IMR-90 (cell line): ENCODE measurements at regions not wholly inside any gene's neighbourhood (a gene's known extent, or its start where the extent isn't known, plus 50 kb on each side); places are given as distances from the start of the nearest gene placed in this dataset.

ENCODE experiments used
- ATAC-seq: fragments of 200-7000 bp; cut with Tn5 transposase; 2 replicates; pipeline ENCODE4 v1.9.1; 2020; ENCODE audit warnings: low read depth, mild to moderate bottlenecking, moderate library complexity
- BruUV-seq: library from RNA; stranded (reverse); fragments of 400-500 nt; replicated peaks from 2 replicates; lab custom pipeline; 2021; lab: Mats Ljungman, UMichigan
- CTCF ChIA-PET: fragments of 300-600 bp; formaldehyde crosslinking; extraction: SDS; loops from one replicate; lab custom pipeline; 2021; ENCODE audit warnings: antibody characterized with exemption; lab: Yijun Ruan, JAX
- POLR2A ChIA-PET: fragments of 300-600 bp; sonication (Branson Sonifier 250); formaldehyde crosslinking; loops from one replicate; lab custom pipeline; 2022; ENCODE audit warnings: antibody characterized with exemption; ENCODE audit not compliant: unreplicated experiment; lab: Charles Lee
- DNase-seq: peaks from one replicate; pipeline ENCODE4 v3.0.0; 2013
- H2AFZ ChIP-seq: replicated peaks from 2 replicates; pipeline ENCODE3; 2013; ENCODE audit warnings: low read length, mild to moderate bottlenecking; ENCODE audit not compliant: poor library complexity
- H2AK5ac ChIP-seq: 2 replicates; pipeline ENCODE4 v1.6.1; 2013; ENCODE audit warnings: low read depth, low read length, inconsistent platforms
- H2AK9ac ChIP-seq: replicated peaks from 2 replicates; pipeline ENCODE3; 2013; ENCODE audit warnings: mild to moderate bottlenecking, low read depth, low read length, moderate library complexity; ENCODE audit not compliant: poor library complexity
- H2BK120ac ChIP-seq: 2 replicates; pipeline ENCODE4 v1.6.1; 2013; ENCODE audit warnings: low read depth, low read length, inconsistent platforms
- H2BK15ac ChIP-seq: 3 replicates; pipeline ENCODE4 v1.6.1; 2013; ENCODE audit warnings: low read depth, low read length, inconsistent platforms
- H2BK20ac ChIP-seq: 2 replicates; pipeline ENCODE4 v1.6.1; 2013; ENCODE audit warnings: low read depth, mild to moderate bottlenecking, inconsistent platforms, low read length, moderate library complexity
- H2BK5ac ChIP-seq: 2 replicates; pipeline ENCODE4 v1.6.1; 2013; ENCODE audit warnings: mild to moderate bottlenecking, low read depth, low read length, inconsistent platforms; ENCODE audit not compliant: poor library complexity, severe bottlenecking
- H3K14ac ChIP-seq: replicated peaks from 2 replicates; pipeline ENCODE4 v1.6.1; 2013; ENCODE audit warnings: low read depth, low read length, inconsistent platforms
- H3K18ac ChIP-seq: 2 replicates; pipeline ENCODE4 v1.6.1; 2013; ENCODE audit warnings: low read depth, low read length, control low read depth
- H3K23ac ChIP-seq: 2 replicates; pipeline ENCODE4 v1.6.1; 2013; ENCODE audit warnings: low read depth, low read length, inconsistent platforms
- H3K27ac ChIP-seq: 2 replicates; pipeline ENCODE4 v1.5.1; 2013; ENCODE audit warnings: mild to moderate bottlenecking, control low read depth, low read length; ENCODE audit not compliant: insufficient read depth
- H3K27me3 ChIP-seq: 2 replicates; pipeline ENCODE4 v1.6.1; 2013; ENCODE audit warnings: low read length; ENCODE audit not compliant: control insufficient read depth, insufficient read depth
- H3K36me3 ChIP-seq: 2 replicates; pipeline ENCODE4 v1.6.1; 2013; ENCODE audit warnings: low read length, mixed read lengths; ENCODE audit not compliant: control insufficient read depth, insufficient read depth
- H3K4ac ChIP-seq: 2 replicates; pipeline ENCODE4 v1.6.1; 2013; ENCODE audit warnings: low read depth, low read length, inconsistent platforms
- H3K4me1 ChIP-seq: 2 replicates; pipeline ENCODE4 v1.6.1; 2013; ENCODE audit warnings: low read length, mixed read lengths; ENCODE audit not compliant: control insufficient read depth, insufficient read depth
- H3K4me2 ChIP-seq: 2 replicates; pipeline ENCODE4 v1.6.1; 2013; ENCODE audit warnings: low read depth, mild to moderate bottlenecking, control low read depth, low read length, moderate library complexity
- H3K4me3 ChIP-seq: 2 replicates; pipeline ENCODE4 v1.5.1; 2013; ENCODE audit warnings: low read depth, mild to moderate bottlenecking, control low read depth, low read length, moderate library complexity; ENCODE audit not compliant: insufficient read depth
- H3K56ac ChIP-seq: 2 replicates; pipeline ENCODE4 v1.6.1; 2013; ENCODE audit warnings: low read length, inconsistent platforms; ENCODE audit not compliant: insufficient read depth; ENCODE audit errors: extremely low read depth
- H3K79me1 ChIP-seq, 2 experiments: 2 replicates each; pipeline ENCODE4 v1.6.1; 2013; ENCODE audit warnings: low read length in 2 of 2, inconsistent platforms in 1 of 2, low read depth in 1 of 2
- H3K9ac ChIP-seq: 2 replicates; pipeline ENCODE4 v1.6.1; 2013; ENCODE audit warnings: low read depth, low read length, control low read depth
- H3K9me1 ChIP-seq: 2 replicates; pipeline ENCODE4 v1.6.1; 2013; ENCODE audit warnings: low read length, inconsistent platforms; ENCODE audit not compliant: insufficient read depth
- H3K9me3 ChIP-seq: 2 replicates; pipeline ENCODE4 v1.6.1; 2013; ENCODE audit warnings: low read length; ENCODE audit not compliant: control insufficient read depth, insufficient read depth
- H4K20me1 ChIP-seq: 2 replicates; pipeline ENCODE4 v1.6.1; 2013; ENCODE audit warnings: low read length, inconsistent platforms; ENCODE audit not compliant: insufficient read depth
- H4K5ac ChIP-seq: 2 replicates; pipeline ENCODE4 v1.6.1; 2013; ENCODE audit warnings: mild to moderate bottlenecking, low read depth, low read length, control low read depth
- H4K8ac ChIP-seq, 2 experiments: 2 replicates each; pipeline ENCODE4 v1.6.1; 2013; ENCODE audit warnings: low read depth in 2 of 2, low read length in 2 of 2, control low read depth in 1 of 2, inconsistent platforms in 1 of 2
- H4K91ac ChIP-seq: 2 replicates; pipeline ENCODE4 v1.6.1; 2013; ENCODE audit warnings: low read depth, low read length, inconsistent platforms; ENCODE audit not compliant: insufficient read depth
- BHLHE40 ChIP-seq: fragments of 150-350 bp; IDR thresholded peaks from 2 replicates; pipeline ENCODE4 v1.6.1; 2016; ENCODE audit warnings: mild to moderate bottlenecking, low read depth, low read length
- CEBPB ChIP-seq: IDR thresholded peaks from 2 replicates; pipeline ENCODE4 v1.6.1; 2012; ENCODE audit warnings: low read depth, low read length, improper control_type of control experiment
- CHD1 ChIP-seq: IDR thresholded peaks from 2 replicates; pipeline ENCODE4 v1.6.1; 2012; ENCODE audit warnings: low read depth, low read length, improper control_type of control experiment
- FOS ChIP-seq: fragments of 150-350 bp; IDR thresholded peaks from 2 replicates; pipeline ENCODE4 v1.6.1; 2016; ENCODE audit warnings: low read depth, low read length
- MAFK ChIP-seq: IDR thresholded peaks from 2 replicates; pipeline ENCODE4 v1.6.1; 2012; ENCODE audit warnings: low read depth, low read length, improper control_type of control experiment
- MAZ ChIP-seq: IDR thresholded peaks from 2 replicates; pipeline ENCODE4 v1.6.1; 2012; ENCODE audit warnings: low read depth, mild to moderate bottlenecking, low read length, improper control_type of control experiment, moderate library complexity, borderline replicate concordance
- MXI1 ChIP-seq: IDR thresholded peaks from 2 replicates; pipeline ENCODE4 v1.6.1; 2012; ENCODE audit warnings: low read depth, mild to moderate bottlenecking, low read length, moderate library complexity, borderline replicate concordance
- NFE2L2 ChIP-seq: fragments of 150-350 bp; IDR thresholded peaks from 2 replicates; pipeline ENCODE4 v1.6.1; 2016; ENCODE audit warnings: low read depth, mild to moderate bottlenecking, low read length
- POLR2A ChIP-seq: IDR thresholded peaks from 2 replicates; pipeline ENCODE4 v1.6.1; 2012; ENCODE audit warnings: mild to moderate bottlenecking, low read depth, low read length
- RAD21 ChIP-seq: IDR thresholded peaks from 2 replicates; pipeline ENCODE4 v1.6.1; 2012; ENCODE audit warnings: low read length, improper control_type of control experiment
- RCOR1 ChIP-seq: IDR thresholded peaks from 2 replicates; pipeline ENCODE4 v1.6.1; 2012; ENCODE audit warnings: mild to moderate bottlenecking, low read length, improper control_type of control experiment; ENCODE audit not compliant: insufficient replicate concordance
- RFX5 ChIP-seq: IDR thresholded peaks from 2 replicates; pipeline ENCODE4 v1.8.0; 2012; ENCODE audit warnings: low read depth, mild to moderate bottlenecking, low read length, moderate library complexity
- SMC3 ChIP-seq: fragments of 150-350 bp; IDR thresholded peaks from 2 replicates; pipeline ENCODE4 v1.6.1; 2016; ENCODE audit warnings: low read depth, mild to moderate bottlenecking, antibody characterized with exemption, low read length, moderate library complexity
- WGBS, 2 experiments: methylation state at CpG; one replicate each; pipeline versions ENCODE4 v1.1.5 to v1.1.7; 2013; ENCODE audit warnings: missing lambda C conversion rate in 2 of 2; ENCODE audit not compliant: insufficient read length in 1 of 2; ENCODE audit errors: extremely low coverage in 2 of 2; 5-methylcytosine and 5-hydroxymethylcytosine counted together
- dilution Hi-C: fragments of 300-500 bp; cut with HindIII; formaldehyde crosslinking; loops from one replicate; pipeline ENCODE4 v1.14.3; 2018; ENCODE audit warnings: low sequenced_read_pairs; ENCODE audit not compliant: unreplicated experiment
- in situ Hi-C: fragments of 300-500 bp; cut with MboI; formaldehyde crosslinking; loops from 3 replicates; pipeline ENCODE4 v1.14.3; 2019; ENCODE audit warnings: low sequenced_read_pairs, inconsistent platforms, mixed read lengths
- intact Hi-C: fragments of 100-400 bp; cut with micrococcal nuclease; formaldehyde crosslinking; loops from 2 replicates; pipeline ENCODE4 v1.10.0; 2022
- TF ChIP-seq, protein P1 (sequence below): fragments of 150-350 bp; IDR thresholded peaks from 2 replicates; pipeline ENCODE4 v1.6.1; 2017; ENCODE audit warnings: mild to moderate bottlenecking, antibody characterized with exemption, low read length, low read depth
- TF ChIP-seq, protein P2 (sequence below): conservative IDR thresholded peaks from 2 replicates; pipeline ENCODE4 v1.5.1; 2012; ENCODE audit warnings: mild to moderate bottlenecking, low read depth, low read length, improper control_type of control experiment
- TF ChIP-seq, protein P3 (sequence below): fragments of 150-350 bp; IDR thresholded peaks from 2 replicates; pipeline ENCODE4 v1.6.1; 2016; ENCODE audit warnings: low read depth, mild to moderate bottlenecking, low read length, moderate library complexity, borderline replicate concordance

DNA sequence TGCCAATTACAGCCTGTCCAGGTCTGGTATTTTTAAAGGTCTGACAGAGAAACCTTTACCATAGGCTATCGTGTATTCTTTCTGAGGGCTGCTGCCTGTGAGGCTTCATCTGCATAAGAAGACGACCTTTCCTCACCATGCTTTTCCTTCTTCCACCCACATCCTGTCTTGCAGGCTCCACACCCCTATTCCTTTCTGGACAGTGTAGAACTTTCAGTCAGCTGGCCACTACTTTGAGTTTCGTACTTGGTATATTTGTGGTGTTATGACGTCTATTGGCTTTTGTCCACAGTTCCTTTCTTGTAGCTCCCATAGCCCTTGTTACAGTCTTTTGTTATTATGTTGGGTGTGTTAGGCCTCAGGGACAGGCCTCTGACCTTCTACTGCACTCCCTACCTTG lies 311.4 kb downstream of the RAPGEF2 start:
- POLR2A ChIA-PET = no interaction called here

More for the DNA sequence above, 311.4 kb downstream of the RAPGEF2 start:
- no peak overlapping the region for H3K4me3 ChIP-seq
- no peak overlapping the region for H4K8ac ChIP-seq
- no peaks in the 10 kb centered on the region for H3K27me3 ChIP-seq
- no peak overlapping the region; the same call in 2 of the 3 replicates for H2BK15ac ChIP-seq
- CTCF ChIA-PET = no interaction called here
- dilution Hi-C loops = no loop called here
- H2BK120ac ChIP-seq = 0 out of 2 replicates have a peak overlapping the region, but pooled peaks have one; percentile 19
- no peak overlapping the region; the same call in 1 of the 2 replicates for H2BK20ac ChIP-seq
- BruUV-seq = no TSS peak
- H4K20me1 ChIP-seq = no peaks in the 10 kb centered on the region
- H3K4me1 ChIP-seq = peaks cover 6% of the 10 kb centered on the region
- H3K56ac ChIP-seq = no peak overlapping the region
- whole genome bisulfite sequencing, 2 experiments = no CpG with 5 or more reads among the region's 4 CpGs
- H3K27ac ChIP-seq = no peak overlapping the region
- no peak overlapping the region for H4K91ac ChIP-seq
- no peaks in the 10 kb centered on the region for H3K79me1 ChIP-seq
- no peak overlapping the region for H4K5ac ChIP-seq
- H2BK5ac ChIP-seq = no peak overlapping the region
- DNase-seq (no peak), ATAC-seq (no peak)
- no peaks in the 10 kb centered on the region for H3K36me3 ChIP-seq
- H3K9me3 ChIP-seq = peaks cover 4% of the 10 kb centered on the region; the same call in 1 of the 2 replicates
- 0 out of 2 replicates have a peak overlapping the region, but pooled peaks have one; percentile 17 for H2AK5ac ChIP-seq
- H2AFZ ChIP-seq = no peak overlapping the region
- TF ChIP-seq RAD21 = no peak
- TF ChIP-seq MAFK = no peak
- TF ChIP-seq SMC3 = no peak
- TF ChIP-seq FOS = no peak
- TF ChIP-seq RCOR1 = no peak
- no peak for TF ChIP-seq CEBPB
- no peak for TF ChIP-seq MAZ
- TF ChIP-seq RFX5 = no peak
- no peak for TF ChIP-seq CHD1
- TF ChIP-seq, protein P1, sequence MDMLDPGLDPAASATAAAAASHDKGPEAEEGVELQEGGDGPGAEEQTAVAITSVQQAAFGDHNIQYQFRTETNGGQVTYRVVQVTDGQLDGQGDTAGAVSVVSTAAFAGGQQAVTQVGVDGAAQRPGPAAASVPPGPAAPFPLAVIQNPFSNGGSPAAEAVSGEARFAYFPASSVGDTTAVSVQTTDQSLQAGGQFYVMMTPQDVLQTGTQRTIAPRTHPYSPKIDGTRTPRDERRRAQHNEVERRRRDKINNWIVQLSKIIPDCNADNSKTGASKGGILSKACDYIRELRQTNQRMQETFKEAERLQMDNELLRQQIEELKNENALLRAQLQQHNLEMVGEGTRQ = no peak
- TF ChIP-seq, protein P2, sequence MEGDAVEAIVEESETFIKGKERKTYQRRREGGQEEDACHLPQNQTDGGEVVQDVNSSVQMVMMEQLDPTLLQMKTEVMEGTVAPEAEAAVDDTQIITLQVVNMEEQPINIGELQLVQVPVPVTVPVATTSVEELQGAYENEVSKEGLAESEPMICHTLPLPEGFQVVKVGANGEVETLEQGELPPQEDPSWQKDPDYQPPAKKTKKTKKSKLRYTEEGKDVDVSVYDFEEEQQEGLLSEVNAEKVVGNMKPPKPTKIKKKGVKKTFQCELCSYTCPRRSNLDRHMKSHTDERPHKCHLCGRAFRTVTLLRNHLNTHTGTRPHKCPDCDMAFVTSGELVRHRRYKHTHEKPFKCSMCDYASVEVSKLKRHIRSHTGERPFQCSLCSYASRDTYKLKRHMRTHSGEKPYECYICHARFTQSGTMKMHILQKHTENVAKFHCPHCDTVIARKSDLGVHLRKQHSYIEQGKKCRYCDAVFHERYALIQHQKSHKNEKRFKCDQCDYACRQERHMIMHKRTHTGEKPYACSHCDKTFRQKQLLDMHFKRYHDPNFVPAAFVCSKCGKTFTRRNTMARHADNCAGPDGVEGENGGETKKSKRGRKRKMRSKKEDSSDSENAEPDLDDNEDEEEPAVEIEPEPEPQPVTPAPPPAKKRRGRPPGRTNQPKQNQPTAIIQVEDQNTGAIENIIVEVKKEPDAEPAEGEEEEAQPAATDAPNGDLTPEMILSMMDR = no peak
- TF ChIP-seq NFE2L2 = no peak
- no peak for TF ChIP-seq MXI1
- TF ChIP-seq, protein P3, sequence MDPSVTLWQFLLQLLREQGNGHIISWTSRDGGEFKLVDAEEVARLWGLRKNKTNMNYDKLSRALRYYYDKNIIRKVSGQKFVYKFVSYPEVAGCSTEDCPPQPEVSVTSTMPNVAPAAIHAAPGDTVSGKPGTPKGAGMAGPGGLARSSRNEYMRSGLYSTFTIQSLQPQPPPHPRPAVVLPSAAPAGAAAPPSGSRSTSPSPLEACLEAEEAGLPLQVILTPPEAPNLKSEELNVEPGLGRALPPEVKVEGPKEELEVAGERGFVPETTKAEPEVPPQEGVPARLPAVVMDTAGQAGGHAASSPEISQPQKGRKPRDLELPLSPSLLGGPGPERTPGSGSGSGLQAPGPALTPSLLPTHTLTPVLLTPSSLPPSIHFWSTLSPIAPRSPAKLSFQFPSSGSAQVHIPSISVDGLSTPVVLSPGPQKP = no peak
- TF ChIP-seq BHLHE40 = no peak
- TF ChIP-seq POLR2A = no peak
- no peak overlapping the region for H2AK9ac ChIP-seq
- H3K18ac ChIP-seq = no peak overlapping the region
- H3K4me2 ChIP-seq = no peak overlapping the region
- H3K23ac ChIP-seq = no peak overlapping the region
- in situ Hi-C loops = no loop called here
- peak overlapping the region; percentile 47; the same call in 1 of the 2 replicates for H3K4ac ChIP-seq
- H3K14ac ChIP-seq = 0 out of 2 replicates have a peak overlapping the region, but pooled peaks have one; percentile 9
- H3K9ac ChIP-seq = no peak overlapping the region
- peaks cover 2% of the 10 kb centered on the region; the same call in 1 of the 2 replicates for H3K9me1 ChIP-seq
- intact Hi-C loops = no loop called here
